ENCODE measurements at regions not wholly inside any gene's neighbourhood (a gene's known extent, or its start where the extent isn't known, plus 50 kb on each side); places are given as distances from the start of the nearest gene placed in this dataset.

DNA sequence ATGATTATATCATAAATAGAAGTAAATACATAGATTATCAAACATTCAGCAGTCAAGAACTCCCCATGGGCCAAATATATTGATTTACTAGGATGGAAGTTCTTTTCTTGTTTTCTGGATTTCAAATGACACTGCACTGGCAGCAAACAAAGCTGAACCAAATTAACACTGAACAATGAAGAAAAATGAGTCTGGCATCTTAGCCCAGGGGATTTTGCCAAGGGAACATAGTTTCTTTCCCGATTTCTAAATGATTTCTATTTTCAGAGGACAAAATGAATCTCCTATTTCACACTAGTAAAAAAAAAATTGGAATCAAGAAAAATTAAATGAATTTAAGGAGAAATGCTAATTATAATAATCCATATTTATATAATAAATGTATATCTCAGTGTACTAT lies 116.9 kb upstream of the FAM174A start:
- TF ChIP-seq, protein P1, sequence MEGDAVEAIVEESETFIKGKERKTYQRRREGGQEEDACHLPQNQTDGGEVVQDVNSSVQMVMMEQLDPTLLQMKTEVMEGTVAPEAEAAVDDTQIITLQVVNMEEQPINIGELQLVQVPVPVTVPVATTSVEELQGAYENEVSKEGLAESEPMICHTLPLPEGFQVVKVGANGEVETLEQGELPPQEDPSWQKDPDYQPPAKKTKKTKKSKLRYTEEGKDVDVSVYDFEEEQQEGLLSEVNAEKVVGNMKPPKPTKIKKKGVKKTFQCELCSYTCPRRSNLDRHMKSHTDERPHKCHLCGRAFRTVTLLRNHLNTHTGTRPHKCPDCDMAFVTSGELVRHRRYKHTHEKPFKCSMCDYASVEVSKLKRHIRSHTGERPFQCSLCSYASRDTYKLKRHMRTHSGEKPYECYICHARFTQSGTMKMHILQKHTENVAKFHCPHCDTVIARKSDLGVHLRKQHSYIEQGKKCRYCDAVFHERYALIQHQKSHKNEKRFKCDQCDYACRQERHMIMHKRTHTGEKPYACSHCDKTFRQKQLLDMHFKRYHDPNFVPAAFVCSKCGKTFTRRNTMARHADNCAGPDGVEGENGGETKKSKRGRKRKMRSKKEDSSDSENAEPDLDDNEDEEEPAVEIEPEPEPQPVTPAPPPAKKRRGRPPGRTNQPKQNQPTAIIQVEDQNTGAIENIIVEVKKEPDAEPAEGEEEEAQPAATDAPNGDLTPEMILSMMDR (IDR thresholded peaks at IDR 0.05; ENCODE audit: low read depth, low read length, poor library complexity, severe bottlenecking), result no peak
- no peak for TF ChIP-seq EZH2phosphoT487 (IDR thresholded peaks at IDR 0.05; ENCODE audit: borderline replicate concordance, low read length)
